ENCODE measurements at regions not wholly inside any gene's neighbourhood (a gene's known extent, or its start where the extent isn't known, plus 50 kb on each side); places are given as distances from the start of the nearest gene placed in this dataset.

GRCh38 chr5:125125031-125125823 is 378.8 kb upstream of the ZNF608 start:
- ATAC-seq (no peak), DNase-seq (ENCODE audit: missing footprints) (no peak)
- intact Hi-C loops (cut with DNase I): no loop called here

DNA sequence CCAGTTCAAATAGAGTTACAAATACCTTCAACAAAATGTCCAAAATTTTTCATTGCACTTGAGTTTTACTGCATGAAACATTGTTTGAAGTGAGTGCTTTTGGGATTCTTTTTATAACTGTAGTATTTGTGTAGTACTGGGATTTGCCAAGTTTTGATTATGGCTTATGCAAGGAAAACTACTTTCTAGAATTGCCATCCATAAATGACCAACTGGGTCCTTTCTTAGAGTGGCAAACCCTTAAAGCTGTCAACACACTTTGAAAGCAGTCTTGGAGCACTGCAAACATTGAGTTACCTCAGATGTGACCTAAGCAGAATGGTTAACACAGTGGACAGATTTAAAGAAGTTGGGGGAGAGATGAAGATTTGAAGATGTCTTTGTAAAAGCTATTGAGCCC is 379.6 kb upstream of the ZNF608 start:
- ATAC-seq (no peak), DNase-seq (ENCODE audit: missing footprints) (no peak)
- intact Hi-C loops (cut with DNase I): no loop called here

GRCh38 chr5:125129151-125129806 is 382.8 kb upstream of the ZNF608 start:
- intact Hi-C loops (cut with DNase I): no loop called here
- ATAC-seq (no peak), DNase-seq (ENCODE audit: missing footprints) (no peak)

- intact Hi-C loops (cut with DNase I): no loop called here
- no peak for DNase-seq (ENCODE audit: missing footprints)
- ATAC-seq: no peak
Measured at GRCh38 chr5:125130591-125130990, 384.2 kb upstream of the ZNF608 start.

DNA sequence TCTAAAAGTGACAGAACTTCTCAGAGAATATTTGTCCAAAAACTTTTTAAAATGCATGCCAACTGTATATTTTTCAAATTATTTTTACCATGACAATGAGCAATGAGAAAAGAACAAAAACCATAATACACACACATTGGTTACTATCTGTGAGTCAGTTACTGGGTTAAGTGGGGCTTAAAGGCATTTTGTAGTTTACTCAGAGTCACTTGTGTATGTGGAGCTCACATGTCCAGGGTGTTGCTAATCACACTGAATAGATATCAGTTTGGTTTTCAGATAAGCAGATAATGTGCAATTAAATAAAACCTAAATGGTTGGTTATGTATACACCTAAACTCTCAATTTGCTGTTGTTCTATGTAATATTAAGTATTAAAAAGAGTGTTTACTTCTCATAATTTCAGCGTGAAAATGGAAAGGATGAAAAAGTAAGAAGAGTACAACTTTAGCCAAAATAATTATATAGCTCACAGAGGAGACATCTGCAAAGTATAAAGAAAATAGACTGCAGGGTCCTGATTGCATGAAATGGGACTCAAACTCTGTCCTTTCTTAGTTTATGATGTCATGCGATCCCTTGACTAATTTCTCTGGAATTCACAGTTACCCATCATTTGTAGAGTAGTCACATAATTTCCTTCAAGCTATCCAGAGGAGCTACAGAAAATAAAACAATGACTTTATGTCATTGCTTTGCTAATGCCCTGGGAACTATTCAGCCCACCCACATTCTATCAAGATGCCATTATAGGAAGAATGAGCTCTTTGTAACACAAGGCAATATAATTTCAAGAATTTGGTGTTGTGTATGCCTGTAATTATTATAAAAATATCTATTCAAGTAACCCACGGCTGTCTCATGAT is 388.0 kb upstream of the ZNF608 start:
- intact Hi-C loops (cut with DNase I): no loop called here
- ATAC-seq (no peak), DNase-seq (ENCODE audit: missing footprints) (no peak)

GRCh38 chr5:125137535-125137934 is 391.1 kb upstream of the ZNF608 start:
- DNase-seq (ENCODE audit: missing footprints): no peak
- intact Hi-C loops (cut with DNase I): no loop called here
- no peak for ATAC-seq

GRCh38 chr5:125138266-125138665 is 391.8 kb upstream of the ZNF608 start:
- no peak for DNase-seq (ENCODE audit: missing footprints)
- intact Hi-C loops (cut with DNase I): no loop called here
- no peak for ATAC-seq

DNA sequence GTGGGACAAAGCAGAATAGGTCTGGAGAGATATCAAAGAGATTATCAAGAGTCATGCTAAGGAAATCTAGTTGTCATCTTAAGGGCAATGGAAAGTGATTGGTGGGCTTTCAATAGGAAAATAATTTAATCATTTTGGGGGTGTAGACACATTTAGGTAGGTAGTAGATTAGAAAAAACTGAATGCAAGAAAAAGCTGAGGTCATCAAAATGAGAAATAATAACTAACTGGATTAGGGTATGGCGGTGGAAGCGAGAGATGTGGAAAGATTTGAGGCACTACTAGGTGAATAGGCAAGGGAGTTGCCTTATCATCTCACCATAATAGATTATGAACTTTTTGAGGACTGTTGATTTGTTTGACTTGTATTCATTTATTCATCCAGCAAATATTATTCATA is 393.2 kb upstream of the ZNF608 start:
- intact Hi-C loops (cut with DNase I): no loop called here
- no peak for ATAC-seq
- no peak for DNase-seq (ENCODE audit: missing footprints)

- DNase-seq (ENCODE audit: missing footprints) (no peak), ATAC-seq (no peak)
- intact Hi-C loops (cut with DNase I): no loop called here
Measured at GRCh38 chr5:125140220-125140619, 393.8 kb upstream of the ZNF608 start.

DNA sequence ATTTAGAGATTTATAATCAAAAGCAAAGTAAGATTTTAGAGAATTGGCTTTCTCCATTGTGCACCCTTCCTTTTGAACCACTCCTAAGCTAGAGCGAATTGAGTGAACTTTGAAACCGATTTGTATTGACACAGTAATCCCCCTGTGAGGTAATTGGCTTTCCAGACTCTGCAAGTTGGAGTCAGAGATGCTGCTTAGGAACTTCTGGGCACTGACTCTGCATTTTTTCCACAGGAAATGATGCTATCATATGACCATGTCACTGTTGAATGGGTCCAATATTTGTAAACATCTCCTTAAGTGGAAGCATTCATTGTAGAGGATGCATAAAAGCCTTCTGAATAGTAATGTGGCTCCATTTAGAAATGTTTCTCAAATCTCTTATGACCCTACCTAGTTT is 394.4 kb upstream of the ZNF608 start:
- peak; percentile 46 for ATAC-seq
- DNase-seq (ENCODE audit: missing footprints): no peak
- intact Hi-C loops (cut with DNase I): no loop called here

DNA sequence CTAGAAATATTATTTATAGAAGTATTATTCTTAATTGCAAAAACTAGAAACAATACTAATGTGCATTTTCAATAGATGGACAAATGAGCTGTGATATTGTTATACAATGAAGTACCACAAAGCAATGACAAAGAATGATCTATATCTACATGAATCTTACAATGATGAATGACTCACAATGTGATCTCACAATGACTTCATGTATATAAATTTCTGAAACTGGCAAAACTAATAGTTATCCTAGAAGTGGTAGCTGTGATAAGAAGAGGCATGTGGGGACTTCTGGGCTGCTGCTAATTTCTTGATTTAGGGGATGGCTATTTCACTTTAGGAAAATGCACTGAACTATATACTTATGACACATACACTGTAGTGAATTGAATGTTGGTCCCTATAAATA is 396.0 kb upstream of the ZNF608 start:
- intact Hi-C loops (cut with DNase I): no loop called here
- ATAC-seq (no peak), DNase-seq (ENCODE audit: missing footprints) (no peak)

GRCh38 chr5:125143011-125143410 is 396.6 kb upstream of the ZNF608 start:
- ATAC-seq (no peak), DNase-seq (ENCODE audit: missing footprints) (no peak)
- intact Hi-C loops (cut with DNase I): no loop called here

GRCh38 chr5:125148076-125148475 is 401.6 kb upstream of the ZNF608 start:
- ATAC-seq: no peak
- intact Hi-C loops (cut with DNase I): no loop called here
- no peak for DNase-seq (ENCODE audit: missing footprints)

GRCh38 chr5:125148706-125149105 is 402.3 kb upstream of the ZNF608 start:
- no peak for ATAC-seq
- intact Hi-C loops (cut with DNase I): no loop called here
- DNase-seq (ENCODE audit: missing footprints): no peak

- ATAC-seq: no peak
- no peak for DNase-seq (ENCODE audit: missing footprints)
- intact Hi-C loops (cut with DNase I): no loop called here
Measured at GRCh38 chr5:125149110-125149509, 402.7 kb upstream of the ZNF608 start.

- no peak for DNase-seq (ENCODE audit: missing footprints)
- intact Hi-C loops (cut with DNase I): no loop called here
- ATAC-seq: no peak
Measured at GRCh38 chr5:125149527-125149926, 403.1 kb upstream of the ZNF608 start.

- no peak for DNase-seq (ENCODE audit: missing footprints)
- intact Hi-C loops (cut with DNase I): no loop called here
- ATAC-seq: no peak
Measured at GRCh38 chr5:125150041-125150669, 403.7 kb upstream of the ZNF608 start.

DNA sequence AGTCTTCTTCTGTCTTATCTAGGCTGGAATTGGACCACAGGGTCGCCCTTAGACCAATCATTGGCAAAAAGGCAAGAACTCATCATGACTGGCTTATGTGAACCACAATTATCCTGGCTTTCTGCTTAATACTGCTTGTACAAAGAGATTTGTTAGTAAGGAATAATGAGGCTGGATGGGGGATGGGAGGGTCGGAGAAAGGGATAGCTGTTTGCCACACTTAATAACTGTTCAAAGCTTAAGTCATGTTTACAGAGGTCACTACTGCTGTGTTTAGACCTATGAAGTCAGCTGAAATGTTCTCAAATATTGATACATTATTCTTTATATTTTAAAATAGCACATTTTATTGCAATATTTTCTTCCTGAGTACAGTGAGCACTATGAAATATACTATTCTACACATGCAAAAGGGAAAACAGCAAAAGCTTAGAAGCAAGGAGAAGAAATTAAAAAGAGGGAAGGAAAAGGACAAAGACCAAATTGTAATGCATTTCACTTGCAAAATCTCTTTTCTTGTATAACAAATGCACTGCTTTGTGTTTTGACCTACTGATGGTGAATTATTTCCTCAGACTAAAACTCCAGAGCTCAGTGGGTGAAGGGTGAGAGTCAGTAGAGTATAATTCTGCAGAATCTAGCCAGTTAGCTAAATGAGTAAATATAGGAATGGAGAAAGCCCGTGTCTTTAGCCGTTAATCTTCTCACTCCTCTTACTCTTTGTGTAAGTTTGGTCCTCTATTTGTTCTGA is 404.9 kb upstream of the ZNF608 start:
- no peak for ATAC-seq
- intact Hi-C loops (cut with DNase I): no loop called here
- DNase-seq (ENCODE audit: missing footprints): no peak

- DNase-seq (ENCODE audit: missing footprints) (no peak), ATAC-seq (no peak)
- intact Hi-C loops (cut with DNase I): no loop called here
Measured at GRCh38 chr5:125152044-125152443, 405.6 kb upstream of the ZNF608 start.
